Thymus (tissue), 11 donors: ENCODE measurements at regions not wholly inside any gene's neighbourhood (a gene's known extent, or its start where the extent isn't known, plus 50 kb on each side); places are given as distances from the start of the nearest gene placed in this dataset.
"Not testable (repeated sequence)": the region's sequence is repeated elsewhere in the genome, so short reads cannot be mapped to it uniquely, and the experiment has no call there.

Source experiments
- DNase-seq, 9 donors: peaks; one replicate each; pipeline ENCODE4 v3.0.0-alpha.2; 2013; ENCODE audit warnings: low spot score in 9 of 9, low read depth in 6 of 9, missing footprints in 1 of 9
- H3K27ac ChIP-seq, 2 donors: one replicate each; pipeline ENCODE4 v1.5.1; 2013; ENCODE audit warnings: control low read depth in 1 of 2, low read depth in 1 of 2, low read length in 1 of 2, mild to moderate bottlenecking in 1 of 2, moderate library complexity in 1 of 2
- H3K27me3 ChIP-seq, 2 donors: one replicate each; pipeline ENCODE4 v1.5.1; 2013; ENCODE audit warnings: low read length in 1 of 2; ENCODE audit not compliant: control insufficient read depth in 2 of 2, insufficient read depth in 1 of 2
- H3K36me3 ChIP-seq, 2 donors: one replicate each; pipeline ENCODE4 v1.5.1; 2013; ENCODE audit warnings: low read length in 1 of 2, mild to moderate bottlenecking in 1 of 2, moderate library complexity in 1 of 2; ENCODE audit not compliant: control insufficient read depth in 2 of 2, insufficient read depth in 2 of 2
- H3K4me1 ChIP-seq, 2 donors: one replicate each; pipeline ENCODE4 v1.5.1; 2013; ENCODE audit warnings: low read length in 2 of 2; ENCODE audit not compliant: control insufficient read depth in 2 of 2, insufficient read depth in 2 of 2
- H3K4me3 ChIP-seq, 2 donors: one replicate each; pipeline ENCODE4 v1.5.1; 2013; ENCODE audit warnings: low read length in 2 of 2, control low read depth in 1 of 2, mild to moderate bottlenecking in 1 of 2
- H3K9me3 ChIP-seq, 2 donors: one replicate each; pipeline ENCODE4 v1.5.1; 2013; ENCODE audit warnings: low read length in 1 of 2, mild to moderate bottlenecking in 1 of 2; ENCODE audit not compliant: control insufficient read depth in 2 of 2, insufficient read depth in 1 of 2
- WGBS: extraction: QIAGEN DNeasy Blood & Tissue Kit; methylation state at CpG from one replicate; pipeline ENCODE4 v1.1.7; 2013; 5-methylcytosine and 5-hydroxymethylcytosine counted together
- donor health status: healthy.

DNA sequence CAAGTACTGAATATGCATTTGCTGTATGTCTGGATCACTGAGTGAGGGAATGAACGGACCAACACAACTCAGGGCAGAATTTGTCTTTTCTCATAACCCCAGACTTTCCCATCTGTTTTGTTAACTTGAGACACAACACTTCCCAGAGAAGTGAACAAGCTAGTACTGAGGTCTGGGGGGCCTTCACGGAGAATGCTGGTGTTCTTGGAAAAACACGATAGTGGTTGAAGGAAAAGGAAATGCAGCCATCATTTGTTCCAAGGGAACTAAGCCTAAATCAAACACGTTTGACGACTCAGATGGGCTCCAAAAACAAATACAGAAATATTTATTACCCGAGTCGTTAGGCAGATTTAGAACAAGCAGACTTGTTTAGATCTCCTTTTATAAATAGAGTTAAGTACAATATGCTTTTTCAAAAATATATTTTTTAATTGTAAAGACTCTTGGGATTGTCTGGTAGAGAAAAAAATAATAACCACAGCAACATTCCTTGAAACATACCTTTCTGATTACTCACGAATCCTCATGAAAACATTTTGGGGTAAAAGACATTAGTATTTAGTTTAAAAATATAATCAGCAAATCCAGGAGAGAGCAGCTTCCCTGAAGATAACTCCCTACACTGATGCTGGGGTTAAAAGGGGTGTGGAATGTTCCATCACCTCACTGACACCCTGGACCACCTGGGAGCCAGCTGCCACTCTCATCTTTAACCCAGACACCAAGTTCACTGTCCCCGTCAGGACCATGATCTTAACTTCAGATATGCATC is 427.7 kb upstream of the RUNX1 start:
- Histone ChIP-seq H3K4me1 (peaks cover 0 to 15% of the 10 kb centered on the region in 2 donors), H3K9me3 (no peaks in the 10 kb centered on the region), H3K36me3 (no peaks in the 10 kb centered on the region), H3K27me3 (no peaks in the 10 kb centered on the region), H3K27ac (peak overlapping the region in 1 of 2 donors; percentile 15), H3K4me3 (no peak overlapping the region)
- 81% methylated on average over 9 of the region's 9 CpGs for WGBS
- DNase-seq: no peak

DNA sequence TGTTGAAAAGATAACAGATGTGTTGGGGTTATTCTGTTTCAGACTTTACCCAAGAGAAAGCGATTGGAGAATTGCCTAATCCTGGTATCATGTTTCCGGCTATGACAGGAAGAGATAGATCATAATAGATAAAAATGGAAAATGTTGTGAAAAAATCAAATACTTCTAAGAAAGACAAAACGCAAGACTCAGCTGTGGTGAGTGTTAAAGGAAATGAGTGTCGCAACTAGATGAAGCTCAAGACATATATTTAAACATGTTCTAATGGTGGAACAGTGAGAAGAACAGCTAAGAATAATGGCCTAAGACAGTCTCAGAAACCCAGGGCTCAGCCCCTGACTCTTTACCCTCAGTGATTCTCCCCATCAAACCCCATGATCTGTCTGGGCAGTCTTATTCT is 426.7 kb upstream of the RUNX1 start:
- peak in 2 of 9 donors; percentile 7 to 39 for DNase-seq
- 6% methylated on average over 4 of the region's 4 CpGs for WGBS
- peak overlapping the region; percentile 56 to 64 for H3K27ac ChIP-seq

GRCh38 chr21:35475009-35475408 is 425.9 kb upstream of the RUNX1 start:
- no peaks in the 10 kb centered on the region for H3K27me3 ChIP-seq
- no peak overlapping the region for H3K27ac ChIP-seq

More for the DNA sequence above, 426.7 kb upstream of the RUNX1 start:
- Histone ChIP-seq H3K9me3 (no peaks in the 10 kb centered on the region), H3K27me3 (no peaks in the 10 kb centered on the region), H3K4me3 (no peak overlapping the region), H3K36me3 (no peaks in the 10 kb centered on the region), H3K4me1 (peaks cover 0 to 17% of the 10 kb centered on the region in 2 donors)

GRCh38 chr21:35473496-35473895 is 424.4 kb upstream of the RUNX1 start:
- Histone ChIP-seq H3K4me1 (peaks cover 0 to 24% of the 10 kb centered on the region in 2 donors), H3K27ac (no peak overlapping the region), H3K4me3 (no peak overlapping the region), H3K36me3 (no peaks in the 10 kb centered on the region), H3K27me3 (no peaks in the 10 kb centered on the region), H3K9me3 (no peaks in the 10 kb centered on the region)
- peak in 1 of 9 donors; percentile 24 for DNase-seq
- 29% methylated on average over 1 of the region's 1 CpG for WGBS

More at GRCh38 chr21:35475009-35475408, 425.9 kb upstream of the RUNX1 start:
- H3K36me3 ChIP-seq: no peaks in the 10 kb centered on the region
- peaks cover 0 to 21% of the 10 kb centered on the region in 2 donors for H3K4me1 ChIP-seq
- DNase-seq: no peak
- no peaks in the 10 kb centered on the region for H3K9me3 ChIP-seq
- H3K4me3 ChIP-seq: no peak overlapping the region

DNA sequence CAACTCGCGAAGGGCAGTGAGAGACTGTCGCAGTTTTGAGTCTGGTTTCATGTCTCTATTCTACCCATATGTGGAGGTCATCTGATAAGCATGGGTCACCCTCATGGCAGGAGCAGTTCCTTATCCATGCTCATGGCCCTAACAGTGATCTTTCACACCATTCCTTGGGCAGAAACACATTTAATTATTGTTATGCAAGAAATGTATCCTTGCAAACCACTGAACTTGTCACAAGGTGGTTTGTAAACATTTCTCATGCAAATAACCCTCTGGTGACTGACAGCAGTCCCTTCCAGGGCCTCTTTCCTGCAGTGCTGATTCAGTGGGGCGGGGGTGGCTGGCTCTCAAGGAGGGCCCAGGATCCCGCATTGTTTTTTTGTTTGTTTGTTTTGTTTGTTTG is 421.4 kb upstream of the RUNX1 start:
- no peak overlapping the region for H3K27ac ChIP-seq
- peaks cover 0 to 4% of the 10 kb centered on the region in 2 donors for H3K9me3 ChIP-seq
- no peak overlapping the region for H3K4me3 ChIP-seq
- H3K4me1 ChIP-seq: peaks cover 0 to 17% of the 10 kb centered on the region in 2 donors
- H3K36me3 ChIP-seq: no peaks in the 10 kb centered on the region
- DNase-seq: no peak
- no peaks in the 10 kb centered on the region for H3K27me3 ChIP-seq
- WGBS: 94% methylated on average over 5 of the region's 5 CpGs

DNA sequence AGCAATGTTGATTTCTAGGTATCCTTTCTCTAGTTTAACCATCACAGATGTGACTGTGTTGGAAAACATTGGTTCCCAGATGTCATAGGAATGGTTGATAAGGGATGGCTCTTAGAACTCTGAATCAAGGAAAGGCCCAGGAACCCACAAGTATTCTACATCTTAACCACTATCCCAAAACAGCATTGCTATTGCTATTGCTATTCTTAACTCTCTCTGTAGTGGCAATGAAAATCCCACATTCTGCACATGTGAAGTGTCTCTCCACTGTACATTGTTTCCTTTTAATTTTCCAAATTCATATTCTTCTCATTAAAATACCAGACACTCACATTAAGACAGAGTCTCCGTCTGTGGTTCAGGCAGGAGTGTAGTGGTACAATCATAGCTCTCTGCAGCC is 420.4 kb upstream of the RUNX1 start:
- DNase-seq: no peak
- H3K36me3 ChIP-seq: no peaks in the 10 kb centered on the region
- peaks cover 0 to 14% of the 10 kb centered on the region in 2 donors for H3K4me1 ChIP-seq
- no peak overlapping the region for H3K27ac ChIP-seq
- H3K9me3 ChIP-seq: peaks cover 0 to 4% of the 10 kb centered on the region in 2 donors
- H3K27me3 ChIP-seq: no peaks in the 10 kb centered on the region
- WGBS: 100% methylated on average over 1 of the region's 1 CpG
- H3K4me3 ChIP-seq: no peak overlapping the region

- H3K27me3 ChIP-seq: no peaks in the 10 kb centered on the region
Measured at GRCh38 chr21:35468991-35469390, 419.9 kb upstream of the RUNX1 start.

GRCh38 chr21:35467566-35467965 is 418.5 kb upstream of the RUNX1 start:
- Histone ChIP-seq H3K4me1 (peaks cover 0 to 14% of the 10 kb centered on the region in 2 donors), H3K36me3 (no peaks in the 10 kb centered on the region), H3K9me3 (peaks cover 0 to 4% of the 10 kb centered on the region in 2 donors), H3K27me3 (no peaks in the 10 kb centered on the region), H3K4me3 (no peak overlapping the region), H3K27ac (no peak overlapping the region)
- 94% methylated on average over 2 of the region's 2 CpGs for WGBS
- no peak for DNase-seq

More at GRCh38 chr21:35468991-35469390, 419.9 kb upstream of the RUNX1 start:
- H3K4me1 ChIP-seq: peaks cover 0 to 14% of the 10 kb centered on the region in 2 donors
- H3K36me3 ChIP-seq: no peaks in the 10 kb centered on the region
- peaks cover 0 to 4% of the 10 kb centered on the region in 2 donors for H3K9me3 ChIP-seq
- DNase-seq: no peak
- H3K4me3 ChIP-seq: no peak overlapping the region
- no peak overlapping the region for H3K27ac ChIP-seq
- 94% methylated on average over 5 of the region's 5 CpGs for WGBS

- H3K27ac ChIP-seq, H3K36me3 ChIP-seq, H3K4me1 ChIP-seq, H3K9me3 ChIP-seq, H3K4me3 ChIP-seq, H3K27me3 ChIP-seq, DNase-seq: not testable (repeated sequence)
- 97% methylated on average over 5 of the region's 5 CpGs for WGBS
Measured at GRCh38 chr21:35466681-35467080, 417.6 kb upstream of the RUNX1 start.
